DMS153 treated with DMSO at 0.1 percent for 48 hours (cell line): ENCODE measurements at regions not wholly inside any gene's neighbourhood (a gene's known extent, or its start where the extent isn't known, plus 50 kb on each side); places are given as distances from the start of the nearest gene placed in this dataset.
A peak's percentile ranks its signal among the peaks of the same experiment; 100 is the strongest.

Experiments
- DNase-seq: peaks from one replicate; lab custom pipeline; 2025; ENCODE audit not compliant: unreplicated experiment; lab: John Stamatoyannopoulos, UW

DNA sequence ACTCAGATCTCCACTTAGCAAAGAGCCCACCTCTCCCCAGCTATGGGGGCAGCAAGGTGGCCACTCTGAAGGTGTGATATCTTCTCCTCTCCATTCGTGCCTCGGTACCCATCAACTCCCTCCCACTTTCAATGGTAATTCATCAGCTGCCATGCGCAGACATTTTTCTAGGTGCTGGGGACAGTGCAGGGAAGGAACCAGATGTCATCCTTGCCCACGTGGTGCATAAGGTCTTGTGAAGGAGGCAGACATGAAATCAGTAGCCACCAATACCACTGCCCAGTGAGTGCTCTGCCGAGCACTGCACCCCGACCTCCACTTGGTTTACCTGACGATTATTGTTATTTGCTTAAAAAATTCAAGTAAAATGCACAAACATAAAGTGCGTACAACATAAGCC, 76.3 kb upstream of the CSF3R start:
- no peak for DNase-seq

DNA sequence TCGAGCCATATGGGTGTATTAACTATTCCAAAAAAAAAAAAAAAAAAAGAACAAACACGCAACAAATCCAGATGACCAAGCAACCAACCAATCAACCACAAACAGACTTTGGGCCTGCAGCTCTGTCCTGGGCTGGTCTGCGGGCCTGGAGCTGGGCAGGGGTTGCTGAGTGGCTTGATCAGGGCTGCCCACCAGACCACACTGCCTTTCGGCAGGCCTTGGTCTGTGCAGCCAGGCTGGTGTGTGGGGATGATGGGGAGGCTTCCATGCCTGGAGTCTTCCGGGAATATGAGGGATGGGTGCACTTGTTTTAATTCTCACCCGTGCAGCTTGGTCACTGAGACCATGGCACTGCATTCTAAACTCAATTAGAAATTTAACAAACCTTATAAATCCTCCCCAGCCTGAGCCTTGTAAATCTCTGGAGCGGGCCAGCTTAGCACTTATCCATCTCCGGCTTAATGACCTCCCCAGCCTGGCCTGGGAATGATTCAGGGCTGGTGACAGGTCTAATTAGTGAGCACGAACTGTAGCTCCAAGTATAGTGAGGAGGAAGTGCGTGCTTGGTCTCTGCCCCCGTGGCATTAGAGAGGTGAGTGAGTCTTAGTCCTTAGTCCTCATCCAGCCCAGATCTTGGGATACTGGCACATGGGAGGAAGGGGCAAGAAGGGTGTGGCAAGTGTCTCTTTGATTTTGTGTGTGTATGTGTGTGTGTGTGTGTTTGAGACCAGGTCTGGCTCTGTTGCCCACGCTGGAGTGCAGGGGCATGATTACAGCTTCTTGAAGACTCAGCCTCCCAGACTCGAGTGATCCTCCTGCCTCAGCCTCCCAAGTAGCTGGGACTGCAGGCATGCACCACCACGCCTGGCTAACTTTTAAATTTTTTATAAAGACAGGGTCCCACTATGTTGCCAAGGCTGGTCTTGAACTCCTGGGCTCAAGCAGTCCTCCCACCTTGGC, 74.6 kb upstream of the CSF3R start:
- DNase-seq, result no peak

DNA sequence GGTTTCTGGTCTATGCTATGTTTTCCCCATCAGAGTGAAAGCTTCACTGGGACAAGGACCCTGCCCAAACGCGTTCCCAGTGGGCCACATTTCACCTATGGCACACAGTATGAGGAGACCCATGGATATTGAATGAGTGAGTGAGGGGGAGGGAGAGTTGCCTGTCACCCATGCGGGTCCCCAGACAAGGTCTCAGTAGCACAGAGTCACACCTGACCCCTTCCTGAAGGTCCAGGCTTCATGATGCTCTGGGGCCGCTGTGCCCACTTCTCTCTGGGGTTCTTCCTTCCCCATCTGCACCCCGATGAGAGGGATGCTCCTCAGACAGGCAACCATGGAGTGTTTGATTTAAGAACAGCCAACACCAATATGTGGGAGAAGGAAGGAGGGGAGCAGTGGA, 72.3 kb upstream of the CSF3R start:
- DNase-seq, result no peak

DNA sequence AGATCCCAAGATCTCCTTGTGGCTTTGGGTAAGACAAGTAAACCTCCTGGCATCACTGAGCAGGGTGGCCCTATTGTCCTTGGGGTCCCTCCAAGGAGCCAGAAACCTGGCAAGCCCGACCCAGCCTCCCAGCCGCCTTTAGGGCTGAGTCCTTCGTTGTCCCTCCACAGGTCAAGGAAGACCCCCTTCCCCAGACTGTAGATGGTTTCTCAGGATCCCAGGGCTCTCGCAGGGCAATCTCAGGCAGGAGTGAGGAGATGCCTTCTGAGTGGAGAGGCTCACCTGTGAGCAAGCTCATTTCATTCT, 71.6 kb upstream of the CSF3R start:
- no peak for DNase-seq

DNA sequence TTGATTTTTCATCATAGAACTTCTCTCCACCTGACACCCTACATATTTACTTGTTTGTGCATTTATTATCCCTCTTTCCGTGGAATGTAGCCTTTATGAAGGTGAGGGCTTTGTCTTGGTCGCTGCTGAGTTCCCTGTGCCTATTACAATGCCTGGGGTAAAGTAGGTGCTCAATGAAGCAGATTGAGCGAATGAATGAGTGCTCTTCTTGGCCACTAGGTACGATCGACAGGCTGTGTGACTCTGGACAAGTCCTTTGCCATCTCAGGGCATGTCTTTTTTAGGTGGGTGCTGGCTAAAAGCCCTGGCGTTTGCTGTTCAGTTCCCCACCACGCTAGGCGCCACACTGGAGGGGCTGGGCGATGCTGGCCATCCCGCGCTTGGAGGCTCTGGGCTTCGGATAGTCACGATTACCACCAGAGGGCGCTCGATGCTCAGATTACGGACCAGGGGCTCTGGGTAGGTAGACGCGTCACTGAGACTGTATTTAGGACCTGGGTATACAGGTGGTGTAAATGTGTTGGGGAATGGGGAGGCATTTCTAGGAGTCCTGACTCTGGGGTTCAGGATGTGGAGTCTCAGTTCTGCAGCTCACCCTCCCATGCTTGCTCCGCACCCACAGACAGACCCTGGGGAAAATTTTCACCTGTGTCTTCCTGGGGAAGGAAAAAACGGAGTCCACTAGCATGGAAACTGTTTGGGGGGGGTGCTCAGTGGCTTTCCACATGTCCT, 71.0 kb upstream of the CSF3R start:
- DNase-seq, result peak; percentile 83

DNA sequence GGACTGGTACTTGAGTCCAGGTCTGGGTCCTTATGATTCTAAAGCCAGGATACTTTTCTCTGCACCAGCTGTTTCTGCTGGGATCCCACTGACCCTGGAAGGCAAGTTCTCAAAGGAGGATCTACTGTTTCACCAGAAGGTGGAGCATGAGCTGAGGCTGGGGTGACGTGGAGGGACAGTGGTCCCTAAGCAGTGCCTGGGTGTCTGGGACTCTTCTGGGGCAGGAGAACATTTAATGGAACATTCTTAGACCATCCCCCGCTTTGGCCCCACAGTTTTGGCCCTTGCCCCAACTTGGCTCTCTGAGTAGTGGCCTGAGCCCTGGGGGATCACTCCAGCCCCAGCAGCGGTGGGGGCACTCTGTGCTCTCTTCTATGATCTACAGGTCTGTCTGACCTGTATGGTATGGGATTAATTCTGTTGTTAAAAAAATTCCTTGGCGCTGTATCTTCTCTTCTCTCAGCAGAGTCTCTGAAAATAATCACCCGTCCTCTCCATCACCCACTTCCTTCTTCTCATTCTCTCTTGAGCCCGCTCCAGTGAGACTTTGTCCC, 60.3 kb upstream of the CSF3R start:
- peak; percentile 17 for DNase-seq

DNA sequence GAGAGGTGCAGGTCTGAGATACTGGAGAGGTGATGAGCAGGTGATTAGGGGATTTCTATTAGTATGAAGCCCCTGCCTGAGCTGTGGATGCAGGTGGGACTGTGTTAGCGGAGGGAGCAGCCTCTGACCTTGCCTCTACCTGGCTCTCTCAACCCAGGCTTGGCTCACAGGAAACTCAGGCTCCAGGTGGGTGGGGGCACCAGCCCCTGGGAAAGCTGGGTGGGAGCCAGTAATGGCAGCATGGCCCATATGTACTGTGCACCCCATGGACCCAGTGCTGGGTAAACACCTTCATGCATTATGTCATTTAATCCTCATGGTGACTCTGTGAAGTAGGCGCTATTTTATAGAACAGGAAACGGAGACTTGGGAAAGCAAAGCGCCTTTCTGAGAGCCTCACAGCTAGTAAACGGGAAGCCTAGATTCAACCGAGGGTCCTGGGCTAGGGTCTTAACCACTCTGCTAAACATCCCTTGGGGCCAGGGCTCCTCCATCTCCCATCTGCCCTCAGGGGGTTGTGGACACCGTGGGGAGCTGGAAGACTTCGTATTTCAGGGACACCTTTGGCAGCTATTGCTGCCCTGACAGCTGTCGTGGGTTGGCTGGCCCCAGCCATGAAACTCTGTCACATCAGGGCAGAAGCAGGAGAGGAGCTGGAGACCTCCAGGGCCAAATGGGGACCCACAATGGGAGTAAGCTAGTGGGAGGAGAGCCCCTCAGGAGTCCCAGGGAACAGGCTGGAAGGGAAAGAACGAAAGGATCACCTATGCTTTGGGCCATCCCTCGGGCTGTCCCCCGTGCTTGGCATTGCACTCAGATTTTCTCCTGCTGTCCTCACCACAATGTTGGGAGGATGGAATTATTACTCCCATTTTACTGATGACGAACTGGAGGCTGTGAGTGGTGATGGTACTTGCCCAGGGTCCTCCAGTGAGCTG, 59.6 kb upstream of the CSF3R start:
- DNase-seq, result no peak

DNA sequence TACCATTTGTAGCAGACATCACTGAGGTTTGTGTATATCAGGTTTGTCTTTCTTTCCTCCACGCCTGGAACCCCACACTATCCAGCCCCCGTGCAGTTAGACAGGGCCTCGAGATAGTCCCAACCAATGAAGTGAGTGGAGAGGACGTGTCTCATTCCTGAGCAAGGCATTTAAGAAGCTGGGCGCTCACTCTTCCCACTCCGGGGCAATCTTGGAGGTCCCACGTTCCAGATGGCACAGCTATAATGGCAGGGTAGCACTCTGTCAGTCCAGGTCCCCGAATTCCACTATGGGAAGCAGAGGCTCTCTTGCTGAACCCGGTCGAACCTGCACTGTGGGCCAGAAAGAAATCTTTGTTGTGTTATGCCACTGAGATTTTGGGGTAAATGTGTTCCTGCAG, 57.3 kb upstream of the CSF3R start:
- no peak for DNase-seq

DNA sequence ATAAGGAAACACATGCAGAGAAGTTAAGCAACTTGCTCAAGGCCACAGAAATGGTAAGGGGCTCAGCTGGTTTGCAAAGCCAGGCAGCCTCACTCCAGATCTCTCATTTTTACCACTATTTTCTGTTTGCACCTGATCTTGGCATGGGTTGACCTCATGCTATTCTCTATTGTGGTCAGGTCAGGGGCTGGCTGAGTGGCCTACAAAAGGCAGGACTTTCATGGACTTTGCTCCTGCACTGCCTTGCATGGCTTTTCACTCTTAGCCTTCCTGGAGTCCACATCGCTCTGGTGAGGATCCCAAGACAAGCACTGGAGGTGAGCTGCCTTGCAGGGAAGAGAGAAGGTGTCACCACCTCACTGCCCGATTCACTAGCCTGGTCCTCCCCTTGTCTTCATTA, 56.8 kb upstream of the CSF3R start:
- no peak for DNase-seq

DNA sequence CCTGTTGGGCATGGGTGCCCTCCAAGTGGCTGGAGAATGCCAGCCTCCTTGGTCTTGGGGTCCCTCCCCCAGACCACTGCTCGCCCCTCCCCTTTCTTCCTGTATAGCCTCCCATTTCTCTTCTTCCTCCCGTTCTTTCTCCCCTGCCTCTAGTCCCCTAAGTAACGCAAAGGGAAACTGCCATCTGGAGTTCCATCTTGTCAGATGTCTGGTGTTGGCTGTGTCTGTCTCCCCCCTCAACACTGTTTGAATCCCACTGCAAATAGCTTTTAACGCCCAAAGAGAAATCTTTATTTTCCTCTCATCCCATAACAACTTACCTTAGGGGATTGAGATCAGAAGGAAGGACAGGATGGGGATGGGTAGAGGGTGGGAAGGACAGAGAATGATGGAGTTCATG, 55.3 kb upstream of the CSF3R start:
- no peak for DNase-seq

DNA sequence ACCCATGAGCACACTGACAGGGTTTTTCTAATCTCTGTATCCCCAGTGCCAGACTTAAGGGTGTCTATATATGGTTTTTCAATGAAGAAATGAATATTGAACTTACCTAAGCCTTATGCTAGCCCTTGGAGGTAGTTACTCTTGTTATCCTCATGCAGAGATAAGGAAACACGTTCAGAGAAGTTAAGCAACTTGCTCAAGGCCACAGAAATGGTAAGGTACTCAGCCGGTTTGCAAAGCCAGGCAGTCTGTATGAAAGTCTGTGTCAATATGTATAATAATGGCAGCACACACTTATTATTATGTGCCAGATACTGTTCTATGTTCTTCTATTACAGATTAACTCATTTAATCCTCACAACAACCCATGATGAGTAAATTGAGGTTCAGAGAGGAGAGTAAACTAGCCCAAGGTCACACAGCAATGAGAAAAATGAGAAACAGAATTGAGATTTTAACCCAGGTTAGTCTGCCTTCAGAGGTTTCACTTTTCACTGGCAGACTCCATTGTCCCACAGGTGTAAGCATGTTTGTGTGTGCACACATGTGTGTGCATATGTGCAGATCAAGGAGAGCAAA, 54.6 kb upstream of the CSF3R start:
- DNase-seq, result no peak

DNA sequence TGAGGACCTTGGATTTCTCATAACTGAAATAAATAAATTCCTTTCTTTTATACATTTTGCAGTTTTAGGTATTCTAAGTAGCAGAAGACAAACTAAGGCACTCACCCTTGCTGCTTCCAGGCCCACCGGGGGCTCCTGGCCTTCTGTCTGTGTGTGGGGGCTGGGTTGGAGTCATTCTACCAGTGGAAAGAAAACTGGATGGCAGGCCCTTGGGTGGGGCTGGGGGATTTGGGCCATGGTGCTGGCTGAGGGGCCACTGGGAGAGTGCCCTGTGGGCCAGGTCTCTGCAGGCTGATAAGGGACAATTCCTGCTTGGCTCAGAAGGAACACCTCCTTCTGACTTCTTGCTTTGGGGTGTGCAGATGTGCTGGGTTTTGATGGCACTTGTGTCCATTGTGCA, 54.0 kb upstream of the CSF3R start:
- DNase-seq, result no peak

DNA sequence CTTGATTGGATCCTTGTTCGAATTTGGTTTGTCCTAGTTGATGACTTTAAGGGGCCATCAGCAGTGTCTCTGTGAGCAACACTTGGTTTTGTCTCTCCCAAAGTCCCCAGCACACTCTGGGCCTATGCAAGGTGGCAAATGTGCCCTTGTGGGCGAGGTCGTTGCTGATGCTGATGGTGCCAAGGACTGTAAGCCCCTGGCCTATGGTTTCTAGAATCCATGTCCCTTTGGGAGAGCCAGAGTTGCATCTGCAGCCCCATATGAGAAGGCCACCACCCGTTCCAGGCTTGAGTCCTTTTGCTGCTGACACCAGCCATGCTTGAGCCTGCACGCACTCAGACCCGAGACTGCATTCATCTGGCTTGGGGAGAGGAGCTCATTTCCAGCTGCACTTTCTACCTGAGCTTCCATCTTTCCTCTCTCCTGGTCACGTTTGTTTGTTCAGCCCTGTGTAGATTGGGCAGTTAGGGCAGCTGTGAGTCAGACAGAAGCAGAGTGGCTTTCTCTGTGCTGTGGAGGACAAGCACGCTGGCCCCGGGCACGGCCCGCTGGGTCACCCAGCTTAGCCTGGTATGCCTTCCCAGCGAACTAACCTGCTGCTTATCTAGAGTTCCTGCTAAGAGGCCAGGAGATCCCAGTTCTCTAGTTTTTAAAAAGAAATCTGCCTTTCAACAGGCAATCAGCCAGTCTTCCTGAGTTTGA, 52.1 kb upstream of the CSF3R start:
- DNase-seq, result no peak

DNA sequence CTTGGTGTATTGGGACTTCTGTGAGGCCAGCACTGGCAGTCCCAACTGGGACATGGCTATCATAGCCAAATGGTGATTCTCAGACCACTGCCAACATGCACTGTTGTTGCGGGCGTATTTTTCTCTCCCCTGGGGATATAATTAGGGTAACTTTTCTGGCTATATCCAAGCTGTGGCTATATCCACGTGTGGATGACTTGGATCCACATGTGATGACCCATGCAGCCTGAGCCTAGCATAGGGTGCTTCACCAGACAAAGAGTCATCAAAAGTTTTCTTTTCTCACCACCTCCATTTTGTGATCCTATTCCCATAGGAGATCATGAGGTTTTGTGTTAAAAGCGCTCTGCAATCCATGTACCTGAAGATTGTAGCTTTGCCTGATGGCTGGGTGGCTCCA, 51.2 kb upstream of the CSF3R start:
- DNase-seq, result no peak

DNA sequence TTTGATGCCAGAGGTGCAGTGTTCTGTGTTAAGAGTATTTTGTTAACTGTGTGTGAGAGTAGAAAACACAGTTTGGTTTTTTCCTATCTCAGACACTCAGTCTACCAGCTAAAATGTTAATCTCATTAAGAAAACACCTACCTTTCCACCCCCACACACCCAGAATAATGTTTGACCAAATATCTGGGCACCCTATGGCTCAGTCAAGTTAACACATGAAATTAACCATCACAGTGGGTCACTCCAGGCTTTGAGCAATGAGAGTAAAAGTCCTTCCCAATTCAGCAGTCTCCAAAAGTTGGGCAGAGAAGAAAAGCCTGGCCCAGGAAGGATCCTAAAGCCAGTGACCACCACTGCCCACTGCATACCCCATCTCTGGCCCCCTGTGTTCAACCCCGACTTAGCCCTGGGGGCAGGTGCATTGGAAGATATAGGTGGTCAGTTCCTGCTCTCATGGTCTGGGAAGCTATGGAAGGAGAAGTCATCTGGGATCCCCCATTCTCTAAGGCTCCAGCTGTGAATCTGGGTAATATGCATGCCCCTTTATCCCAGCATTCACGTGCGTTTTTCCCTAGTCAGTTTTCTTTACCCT, 50.2 kb upstream of the CSF3R start:
- no peak for DNase-seq
